GM23338 (cell line): ENCODE measurements at regions not wholly inside any gene's neighbourhood (a gene's known extent, or its start where the extent isn't known, plus 50 kb on each side); places are given as distances from the start of the nearest gene placed in this dataset.

Experiments used
- ATAC-seq: fragments of 200-7000 bp; cut with Tn5 transposase; 3 replicates; pipeline ENCODE4 v1.9.1; 2020
- DNase-seq: peaks from one replicate; pipeline ENCODE4 v3.0.0-alpha.2; 2015; ENCODE audit warnings: low spot score
- H2AFZ ChIP-seq: fragments of 200-600 bp; sonication (generic); 2 replicates; pipeline ENCODE4 v1.8.0; 2016; ENCODE audit warnings: antibody characterized with exemption, mild to moderate bottlenecking, moderate library complexity
- H3F3A ChIP-seq: fragments of 200-600 bp; sonication (generic); replicated peaks from 2 replicates; pipeline ENCODE4 v1.8.0; 2017; ENCODE audit warnings: antibody characterized with exemption, mixed run types, low read depth
- H3K27ac ChIP-seq: fragments of 200-600 bp; sonication (generic); 2 replicates; pipeline ENCODE4 v1.6.1; 2016; ENCODE audit warnings: low read depth
- H3K27me3 ChIP-seq: fragments of 200-600 bp; sonication (generic); 2 replicates; pipeline ENCODE4 v1.8.0; 2016; ENCODE audit warnings: mild to moderate bottlenecking, mixed run types, moderate library complexity; ENCODE audit not compliant: insufficient read depth
- H3K36me3 ChIP-seq: fragments of 200-600 bp; sonication (generic); 2 replicates; pipeline ENCODE4 v1.8.0; 2016; ENCODE audit warnings: mild to moderate bottlenecking; ENCODE audit not compliant: insufficient read depth
- H3K4me1 ChIP-seq: fragments of 200-600 bp; sonication (generic); 2 replicates; pipeline ENCODE4 v1.8.0; 2016; ENCODE audit warnings: mild to moderate bottlenecking, moderate library complexity; ENCODE audit not compliant: insufficient read depth
- H3K4me2 ChIP-seq: fragments of 200-600 bp; sonication (generic); 2 replicates; pipeline ENCODE4 v1.7.1; 2017; ENCODE audit warnings: mixed run types
- H3K4me3 ChIP-seq: fragments of 200-600 bp; sonication (generic); 2 replicates; pipeline ENCODE4 v1.6.1; 2016; ENCODE audit warnings: mixed run types
- H3K79me2 ChIP-seq: fragments of 200-600 bp; sonication (generic); replicated peaks from 2 replicates; pipeline ENCODE4 v1.8.0; 2017; ENCODE audit warnings: mild to moderate bottlenecking; ENCODE audit not compliant: insufficient read depth
- H3K9me2 ChIP-seq: fragments of 200-600 bp; sonication (generic); 2 replicates; pipeline ENCODE4 v1.8.0; 2017; ENCODE audit not compliant: insufficient read depth
- H4K20me1 ChIP-seq: fragments of 200-600 bp; sonication (generic); replicated peaks from 2 replicates; pipeline ENCODE4 v1.8.0; 2017; ENCODE audit warnings: mild to moderate bottlenecking; ENCODE audit not compliant: insufficient read depth
- H3K27ac Mint-ChIP-seq: 2 replicates; pipeline ENCODE4 v1.8.0; 2020; ENCODE audit warnings: inconsistent platforms, mild to moderate bottlenecking, moderate library complexity, mixed read lengths
- H3K27me3 Mint-ChIP-seq: 3 replicates; pipeline ENCODE4 v1.8.0; 2022; ENCODE audit warnings: low read depth, mild to moderate bottlenecking, moderate library complexity, mixed read lengths, inconsistent platforms; ENCODE audit not compliant: insufficient read depth, poor library complexity
- H3K36me3 Mint-ChIP-seq: 3 replicates; pipeline ENCODE4 v1.8.0; 2021; ENCODE audit warnings: low read depth, mild to moderate bottlenecking, inconsistent platforms, moderate library complexity, mixed read lengths
- H3K4me1 Mint-ChIP-seq: 3 replicates; pipeline ENCODE4 v1.8.0; 2020; ENCODE audit warnings: mild to moderate bottlenecking, inconsistent platforms, mixed read lengths
- H3K4me3 Mint-ChIP-seq: 3 replicates; pipeline ENCODE4 v1.8.0; 2021; ENCODE audit warnings: moderate library complexity, mild to moderate bottlenecking, inconsistent platforms, mixed read lengths
- H3K9me3 Mint-ChIP-seq: 3 replicates; pipeline ENCODE4 v1.8.0; 2020; ENCODE audit warnings: moderate library complexity, mild to moderate bottlenecking, inconsistent platforms, mixed read lengths
- CREB1 ChIP-seq: fragments of 250-450 bp; sonication (Bioruptor Pico); IDR thresholded peaks from 2 replicates; pipeline ENCODE4 v1.5.0; 2020; ENCODE audit warnings: low read depth, mild to moderate bottlenecking, moderate library complexity
- EZH2 ChIP-seq: fragments of 200-600 bp; sonication (generic); IDR thresholded peaks from one replicate; pipeline ENCODE4 v1.8.0; 2017; ENCODE audit warnings: antibody characterized with exemption, mild to moderate bottlenecking, low read depth; ENCODE audit not compliant: unreplicated experiment
- EZH2phosphoT487 ChIP-seq: fragments of 200-600 bp; sonication (generic); IDR thresholded peaks from one replicate; pipeline ENCODE4 v1.8.1; 2018; ENCODE audit warnings: antibody characterized with exemption; ENCODE audit not compliant: unreplicated experiment
- JUNB ChIP-seq: IDR thresholded peaks from one replicate; pipeline ENCODE4 v1.6.1; 2016; ENCODE audit warnings: antibody characterized with exemption; ENCODE audit not compliant: unreplicated experiment
- NANOG ChIP-seq: IDR thresholded peaks from 2 replicates; pipeline ENCODE4 v1.6.1; 2016; ENCODE audit warnings: antibody characterized with exemption, borderline replicate concordance
- POLR2AphosphoS5 ChIP-seq: IDR thresholded peaks from 2 replicates; pipeline ENCODE4 v1.6.1; 2016; ENCODE audit warnings: antibody characterized with exemption, low read depth
- ZNF114 ChIP-seq: fragments of 250-450 bp; sonication (Bioruptor Pico); IDR thresholded peaks from 2 replicates; pipeline ENCODE4 v1.5.0; 2020; ENCODE audit warnings: mild to moderate bottlenecking, moderate library complexity
- ZNF331 ChIP-seq: fragments of 250-450 bp; sonication (Bioruptor Pico); IDR thresholded peaks from 2 replicates; pipeline ENCODE4 v1.5.0; 2020; ENCODE audit warnings: low read depth, mild to moderate bottlenecking, moderate library complexity
- TF ChIP-seq, protein P1 (sequence below): IDR thresholded peaks from 2 replicates; pipeline ENCODE4 v1.6.1; 2016; ENCODE audit warnings: antibody characterized with exemption
- TF ChIP-seq, protein P2 (sequence below), 2 experiments: fragments of 200-600 bp in 1 of 2; sonication (generic) in 1 of 2; conservative IDR thresholded peaks; 2 replicates each; pipeline versions ENCODE4 v1.5.1 to v1.6.1; 2016 to 2017; ENCODE audit warnings: antibody characterized with exemption in 2 of 2, low read depth in 2 of 2, mild to moderate bottlenecking in 2 of 2, moderate library complexity in 1 of 2
- TF ChIP-seq, protein P3 (sequence below): IDR thresholded peaks from one replicate; pipeline ENCODE4 v1.6.1; 2018; ENCODE audit warnings: antibody characterized with exemption; ENCODE audit not compliant: unreplicated experiment
- TF ChIP-seq, protein P4 (sequence below): fragments of 250-450 bp; sonication (Bioruptor Pico); IDR thresholded peaks from 2 replicates; pipeline ENCODE4 v1.5.0; 2020; ENCODE audit warnings: mild to moderate bottlenecking, moderate library complexity

DNA sequence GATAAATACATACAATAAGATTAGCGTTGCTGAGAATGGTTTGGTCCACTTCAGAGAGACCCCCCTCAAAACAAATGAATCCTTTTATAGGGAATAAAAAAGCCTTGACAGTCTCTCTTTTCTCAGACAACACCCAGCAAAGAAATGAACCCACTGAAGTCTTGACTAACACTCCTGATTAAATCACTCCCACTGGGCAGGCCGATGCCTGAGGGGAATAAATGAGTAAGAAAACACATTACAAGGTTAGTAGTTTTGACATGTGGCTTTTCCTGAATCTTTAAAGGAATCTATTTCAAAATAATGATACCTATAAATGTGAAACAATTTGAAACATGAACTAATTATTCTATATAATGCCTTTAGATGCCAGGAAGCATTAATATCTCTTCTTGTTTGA lies 146.9 kb upstream of the POGK start (continued):
- TF ChIP-seq, protein P1, sequence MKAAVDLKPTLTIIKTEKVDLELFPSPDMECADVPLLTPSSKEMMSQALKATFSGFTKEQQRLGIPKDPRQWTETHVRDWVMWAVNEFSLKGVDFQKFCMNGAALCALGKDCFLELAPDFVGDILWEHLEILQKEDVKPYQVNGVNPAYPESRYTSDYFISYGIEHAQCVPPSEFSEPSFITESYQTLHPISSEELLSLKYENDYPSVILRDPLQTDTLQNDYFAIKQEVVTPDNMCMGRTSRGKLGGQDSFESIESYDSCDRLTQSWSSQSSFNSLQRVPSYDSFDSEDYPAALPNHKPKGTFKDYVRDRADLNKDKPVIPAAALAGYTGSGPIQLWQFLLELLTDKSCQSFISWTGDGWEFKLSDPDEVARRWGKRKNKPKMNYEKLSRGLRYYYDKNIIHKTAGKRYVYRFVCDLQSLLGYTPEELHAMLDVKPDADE, result no peak

DNA sequence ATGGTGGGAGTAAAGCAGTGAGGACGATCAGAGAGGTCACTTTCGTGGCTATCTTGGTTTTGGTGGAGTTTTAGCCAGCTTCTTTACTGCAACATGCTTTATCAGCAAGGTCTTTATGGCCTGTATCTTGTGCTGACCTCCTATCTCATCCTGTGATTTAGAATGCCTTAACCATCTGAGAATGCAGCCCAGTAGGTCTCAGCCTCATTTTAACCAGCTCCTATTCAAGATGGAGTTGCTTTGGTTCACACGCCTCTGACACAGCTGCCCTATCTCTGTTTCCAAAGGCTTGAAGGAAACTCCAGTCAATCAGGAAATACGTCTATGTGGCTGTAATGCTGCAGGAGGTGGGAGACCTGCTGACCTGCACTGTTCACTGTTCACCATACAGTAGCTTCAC lies 146.1 kb upstream of the POGK start:
- no peaks in the 10 kb centered on the region for H3K36me3 Mint-ChIP-seq
- ATAC-seq (no peak), DNase-seq (no peak)
- H3K4me2 ChIP-seq, result no peak overlapping the region
- H3K27ac Mint-ChIP-seq, result no peak overlapping the region
- no peaks in the 10 kb centered on the region for H3K27me3 ChIP-seq
- H3K79me2 ChIP-seq, result no peaks in the 10 kb centered on the region
- no peak overlapping the region for H3K27ac ChIP-seq
- peaks cover 5% of the 10 kb centered on the region for H3K4me1 Mint-ChIP-seq
- no peaks in the 10 kb centered on the region for H4K20me1 ChIP-seq
- H3K4me1 ChIP-seq, result no peaks in the 10 kb centered on the region
- no peaks in the 10 kb centered on the region for H3K9me2 ChIP-seq
- no peaks in the 10 kb centered on the region for H3K27me3 Mint-ChIP-seq
- H3K9me3 Mint-ChIP-seq, result no peaks in the 10 kb centered on the region; the same call in 2 of the 3 replicates
- no peaks in the 10 kb centered on the region for H3K36me3 ChIP-seq
- H3K4me3 ChIP-seq, result no peak overlapping the region
- H2AFZ ChIP-seq, result peak overlapping the region; percentile 35; the same call in 1 of the 2 replicates
- no peak overlapping the region for H3K4me3 Mint-ChIP-seq
- H3F3A ChIP-seq, result no peaks in the 10 kb centered on the region
- TF ChIP-seq, protein P2, sequence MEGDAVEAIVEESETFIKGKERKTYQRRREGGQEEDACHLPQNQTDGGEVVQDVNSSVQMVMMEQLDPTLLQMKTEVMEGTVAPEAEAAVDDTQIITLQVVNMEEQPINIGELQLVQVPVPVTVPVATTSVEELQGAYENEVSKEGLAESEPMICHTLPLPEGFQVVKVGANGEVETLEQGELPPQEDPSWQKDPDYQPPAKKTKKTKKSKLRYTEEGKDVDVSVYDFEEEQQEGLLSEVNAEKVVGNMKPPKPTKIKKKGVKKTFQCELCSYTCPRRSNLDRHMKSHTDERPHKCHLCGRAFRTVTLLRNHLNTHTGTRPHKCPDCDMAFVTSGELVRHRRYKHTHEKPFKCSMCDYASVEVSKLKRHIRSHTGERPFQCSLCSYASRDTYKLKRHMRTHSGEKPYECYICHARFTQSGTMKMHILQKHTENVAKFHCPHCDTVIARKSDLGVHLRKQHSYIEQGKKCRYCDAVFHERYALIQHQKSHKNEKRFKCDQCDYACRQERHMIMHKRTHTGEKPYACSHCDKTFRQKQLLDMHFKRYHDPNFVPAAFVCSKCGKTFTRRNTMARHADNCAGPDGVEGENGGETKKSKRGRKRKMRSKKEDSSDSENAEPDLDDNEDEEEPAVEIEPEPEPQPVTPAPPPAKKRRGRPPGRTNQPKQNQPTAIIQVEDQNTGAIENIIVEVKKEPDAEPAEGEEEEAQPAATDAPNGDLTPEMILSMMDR (conservative IDR thresholded peaks at IDR 0.05; ENCODE audit: low read depth in 2 of 2), result no peak
- TF ChIP-seq, protein P3, sequence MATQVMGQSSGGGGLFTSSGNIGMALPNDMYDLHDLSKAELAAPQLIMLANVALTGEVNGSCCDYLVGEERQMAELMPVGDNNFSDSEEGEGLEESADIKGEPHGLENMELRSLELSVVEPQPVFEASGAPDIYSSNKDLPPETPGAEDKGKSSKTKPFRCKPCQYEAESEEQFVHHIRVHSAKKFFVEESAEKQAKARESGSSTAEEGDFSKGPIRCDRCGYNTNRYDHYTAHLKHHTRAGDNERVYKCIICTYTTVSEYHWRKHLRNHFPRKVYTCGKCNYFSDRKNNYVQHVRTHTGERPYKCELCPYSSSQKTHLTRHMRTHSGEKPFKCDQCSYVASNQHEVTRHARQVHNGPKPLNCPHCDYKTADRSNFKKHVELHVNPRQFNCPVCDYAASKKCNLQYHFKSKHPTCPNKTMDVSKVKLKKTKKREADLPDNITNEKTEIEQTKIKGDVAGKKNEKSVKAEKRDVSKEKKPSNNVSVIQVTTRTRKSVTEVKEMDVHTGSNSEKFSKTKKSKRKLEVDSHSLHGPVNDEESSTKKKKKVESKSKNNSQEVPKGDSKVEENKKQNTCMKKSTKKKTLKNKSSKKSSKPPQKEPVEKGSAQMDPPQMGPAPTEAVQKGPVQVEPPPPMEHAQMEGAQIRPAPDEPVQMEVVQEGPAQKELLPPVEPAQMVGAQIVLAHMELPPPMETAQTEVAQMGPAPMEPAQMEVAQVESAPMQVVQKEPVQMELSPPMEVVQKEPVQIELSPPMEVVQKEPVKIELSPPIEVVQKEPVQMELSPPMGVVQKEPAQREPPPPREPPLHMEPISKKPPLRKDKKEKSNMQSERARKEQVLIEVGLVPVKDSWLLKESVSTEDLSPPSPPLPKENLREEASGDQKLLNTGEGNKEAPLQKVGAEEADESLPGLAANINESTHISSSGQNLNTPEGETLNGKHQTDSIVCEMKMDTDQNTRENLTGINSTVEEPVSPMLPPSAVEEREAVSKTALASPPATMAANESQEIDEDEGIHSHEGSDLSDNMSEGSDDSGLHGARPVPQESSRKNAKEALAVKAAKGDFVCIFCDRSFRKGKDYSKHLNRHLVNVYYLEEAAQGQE, result no peak
- TF ChIP-seq ZNF331 (CRISPR knock-in tag) (no peak), CREB1 (no peak), EZH2 (no peak), EZH2phosphoT487 (no peak), ZNF114 (CRISPR knock-in tag) (no peak), POLR2AphosphoS5 (no peak), NANOG (no peak), JUNB (no peak)
- TF ChIP-seq, protein P4, sequence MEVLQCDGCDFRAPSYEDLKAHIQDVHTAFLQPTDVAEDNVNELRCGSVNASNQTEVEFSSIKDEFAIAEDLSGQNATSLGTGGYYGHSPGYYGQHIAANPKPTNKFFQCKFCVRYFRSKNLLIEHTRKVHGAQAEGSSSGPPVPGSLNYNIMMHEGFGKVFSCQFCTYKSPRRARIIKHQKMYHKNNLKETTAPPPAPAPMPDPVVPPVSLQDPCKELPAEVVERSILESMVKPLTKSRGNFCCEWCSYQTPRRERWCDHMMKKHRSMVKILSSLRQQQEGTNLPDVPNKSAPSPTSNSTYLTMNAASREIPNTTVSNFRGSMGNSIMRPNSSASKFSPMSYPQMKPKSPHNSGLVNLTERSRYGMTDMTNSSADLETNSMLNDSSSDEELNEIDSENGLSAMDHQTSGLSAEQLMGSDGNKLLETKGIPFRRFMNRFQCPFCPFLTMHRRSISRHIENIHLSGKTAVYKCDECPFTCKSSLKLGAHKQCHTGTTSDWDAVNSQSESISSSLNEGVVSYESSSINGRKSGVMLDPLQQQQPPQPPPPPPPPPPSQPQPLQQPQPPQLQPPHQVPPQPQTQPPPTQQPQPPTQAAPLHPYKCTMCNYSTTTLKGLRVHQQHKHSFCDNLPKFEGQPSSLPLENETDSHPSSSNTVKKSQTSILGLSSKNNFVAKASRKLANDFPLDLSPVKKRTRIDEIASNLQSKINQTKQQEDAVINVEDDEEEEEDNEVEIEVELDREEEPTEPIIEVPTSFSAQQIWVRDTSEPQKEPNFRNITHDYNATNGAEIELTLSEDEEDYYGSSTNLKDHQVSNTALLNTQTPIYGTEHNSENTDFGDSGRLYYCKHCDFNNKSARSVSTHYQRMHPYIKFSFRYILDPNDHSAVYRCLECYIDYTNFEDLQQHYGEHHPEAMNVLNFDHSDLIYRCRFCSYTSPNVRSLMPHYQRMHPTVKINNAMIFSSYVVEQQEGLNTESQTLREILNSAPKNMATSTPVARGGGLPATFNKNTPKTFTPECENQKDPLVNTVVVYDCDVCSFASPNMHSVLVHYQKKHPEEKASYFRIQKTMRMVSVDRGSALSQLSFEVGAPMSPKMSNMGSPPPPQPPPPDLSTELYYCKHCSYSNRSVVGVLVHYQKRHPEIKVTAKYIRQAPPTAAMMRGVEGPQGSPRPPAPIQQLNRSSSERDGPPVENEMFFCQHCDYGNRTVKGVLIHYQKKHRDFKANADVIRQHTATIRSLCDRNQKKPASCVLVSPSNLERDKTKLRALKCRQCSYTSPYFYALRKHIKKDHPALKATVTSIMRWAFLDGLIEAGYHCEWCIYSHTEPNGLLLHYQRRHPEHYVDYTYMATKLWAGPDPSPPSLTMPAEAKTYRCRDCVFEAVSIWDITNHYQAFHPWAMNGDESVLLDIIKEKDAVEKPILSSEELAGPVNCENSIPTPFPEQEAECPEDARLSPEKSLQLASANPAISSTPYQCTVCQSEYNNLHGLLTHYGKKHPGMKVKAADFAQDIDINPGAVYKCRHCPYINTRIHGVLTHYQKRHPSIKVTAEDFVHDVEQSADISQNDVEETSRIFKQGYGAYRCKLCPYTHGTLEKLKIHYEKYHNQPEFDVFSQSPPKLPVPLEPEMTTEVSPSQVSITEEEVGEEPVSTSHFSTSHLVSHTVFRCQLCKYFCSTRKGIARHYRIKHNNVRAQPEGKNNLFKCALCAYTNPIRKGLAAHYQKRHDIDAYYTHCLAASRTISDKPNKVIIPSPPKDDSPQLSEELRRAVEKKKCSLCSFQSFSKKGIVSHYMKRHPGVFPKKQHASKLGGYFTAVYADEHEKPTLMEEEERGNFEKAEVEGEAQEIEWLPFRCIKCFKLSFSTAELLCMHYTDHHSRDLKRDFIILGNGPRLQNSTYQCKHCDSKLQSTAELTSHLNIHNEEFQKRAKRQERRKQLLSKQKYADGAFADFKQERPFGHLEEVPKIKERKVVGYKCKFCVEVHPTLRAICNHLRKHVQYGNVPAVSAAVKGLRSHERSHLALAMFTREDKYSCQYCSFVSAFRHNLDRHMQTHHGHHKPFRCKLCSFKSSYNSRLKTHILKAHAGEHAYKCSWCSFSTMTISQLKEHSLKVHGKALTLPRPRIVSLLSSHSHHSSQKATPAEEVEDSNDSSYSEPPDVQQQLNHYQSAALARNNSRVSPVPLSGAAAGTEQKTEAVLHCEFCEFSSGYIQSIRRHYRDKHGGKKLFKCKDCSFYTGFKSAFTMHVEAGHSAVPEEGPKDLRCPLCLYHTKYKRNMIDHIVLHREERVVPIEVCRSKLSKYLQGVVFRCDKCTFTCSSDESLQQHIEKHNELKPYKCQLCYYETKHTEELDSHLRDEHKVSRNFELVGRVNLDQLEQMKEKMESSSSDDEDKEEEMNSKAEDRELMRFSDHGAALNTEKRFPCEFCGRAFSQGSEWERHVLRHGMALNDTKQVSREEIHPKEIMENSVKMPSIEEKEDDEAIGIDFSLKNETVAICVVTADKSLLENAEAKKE (CRISPR knock-in tag), result no peak
- TF ChIP-seq, protein P1, result no peak
